ENCODE measurements at regions not wholly inside any gene's neighbourhood (a gene's known extent, or its start where the extent isn't known, plus 50 kb on each side); places are given as distances from the start of the nearest gene placed in this dataset.

DNA sequence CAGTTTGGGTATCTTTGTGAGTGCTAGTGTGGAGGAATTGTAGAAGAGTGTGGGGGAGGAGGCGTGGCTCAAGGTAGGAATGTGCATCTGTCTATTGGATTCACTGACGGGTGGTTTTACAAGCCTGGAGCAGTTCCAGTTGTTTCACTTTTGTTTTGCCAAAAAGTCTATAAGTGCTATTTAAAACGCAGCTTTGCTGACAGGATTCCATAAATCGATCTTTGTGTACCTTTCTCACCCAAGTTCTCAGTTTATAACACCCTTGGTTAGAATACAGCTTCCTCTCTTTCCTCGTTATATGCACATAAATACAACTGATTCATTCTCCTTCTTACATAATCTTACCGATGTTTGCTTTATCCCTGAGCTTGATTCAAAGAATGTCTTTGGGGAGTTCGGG, 123.2 kb upstream of the UBE2E2 start:
- peak; percentile 79 for DNase-seq (ENCODE audit: low read depth)

DNA sequence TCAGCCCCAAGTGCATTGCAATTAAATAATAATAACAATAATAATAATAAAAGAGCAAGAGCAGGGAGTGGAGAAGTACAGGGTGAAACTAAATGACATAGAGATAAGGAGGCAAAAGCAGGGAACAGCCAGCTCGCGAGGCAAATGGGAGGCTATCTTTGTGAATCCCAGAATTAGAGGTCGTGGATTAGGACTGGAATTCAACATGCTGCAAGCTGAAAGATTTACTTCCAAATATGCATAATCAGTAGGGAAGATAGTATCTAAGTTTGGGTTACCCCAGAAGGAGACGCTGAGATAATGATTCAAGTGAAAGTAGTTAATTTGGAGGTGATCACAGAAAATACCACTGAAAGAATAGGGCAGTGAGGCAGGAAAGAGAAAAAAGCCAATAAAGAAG, 119.4 kb upstream of the UBE2E2 start:
- DNase-seq (ENCODE audit: low read depth): no peak

DNA sequence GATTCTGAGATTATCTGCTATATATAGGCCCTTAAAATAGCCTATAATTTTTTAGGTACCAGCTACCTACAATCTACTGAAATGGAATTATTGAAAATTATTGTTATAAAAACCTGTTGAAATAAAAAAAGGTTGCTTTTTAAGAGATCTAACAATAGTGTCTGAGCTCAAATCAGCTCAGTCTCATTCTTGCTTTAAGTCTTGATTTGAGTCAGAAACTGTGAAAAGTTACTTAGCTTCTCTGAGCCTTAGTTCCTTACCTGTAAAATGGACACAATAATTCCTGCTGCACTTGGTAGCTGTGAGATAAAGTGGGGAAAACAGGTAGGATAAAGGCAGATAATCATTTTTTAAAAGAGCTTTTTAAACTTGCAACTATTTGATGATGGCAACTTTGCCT, 118.8 kb upstream of the UBE2E2 start:
- no peak for DNase-seq (ENCODE audit: low read depth)

DNA sequence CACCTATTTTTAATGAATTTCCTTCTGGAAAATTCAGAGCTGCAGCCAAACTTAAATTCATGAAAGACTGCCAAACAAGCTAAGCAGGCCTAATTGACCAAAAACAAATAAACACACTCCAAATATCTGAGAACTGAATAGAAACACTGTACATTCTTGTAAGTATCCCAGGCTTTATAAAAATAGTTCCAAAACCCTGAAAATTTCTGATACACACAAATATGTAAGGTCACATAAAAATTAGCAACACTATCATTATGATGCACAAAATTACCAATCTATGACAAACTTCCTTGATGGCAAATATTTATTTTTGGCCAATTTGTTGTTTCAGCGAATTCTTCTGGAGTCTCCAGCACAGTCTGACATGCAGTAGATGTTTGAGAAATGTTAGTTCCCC, 117.9 kb upstream of the UBE2E2 start:
- no peak for DNase-seq (ENCODE audit: low read depth)

DNA sequence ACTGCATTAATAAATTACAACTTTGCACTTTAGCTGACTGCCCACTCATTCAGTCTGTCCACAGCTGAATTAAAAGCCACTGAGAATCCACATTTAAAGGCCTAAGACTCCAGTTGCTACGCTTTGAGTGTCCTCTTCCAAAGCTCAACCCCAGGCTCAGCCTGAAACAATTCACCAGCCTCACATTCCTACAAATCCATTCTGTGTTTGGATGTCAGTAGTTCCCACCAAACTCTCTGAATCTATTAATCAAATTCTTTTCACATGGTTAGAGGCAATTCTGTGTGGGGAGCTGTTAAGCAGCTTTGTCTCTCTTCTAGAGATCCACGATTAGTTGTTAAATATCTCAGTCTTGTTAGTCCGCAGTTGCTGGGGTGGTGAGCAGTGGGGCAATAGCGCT, 116.8 kb upstream of the UBE2E2 start:
- peak; percentile 18 for DNase-seq (ENCODE audit: low read depth)

DNA sequence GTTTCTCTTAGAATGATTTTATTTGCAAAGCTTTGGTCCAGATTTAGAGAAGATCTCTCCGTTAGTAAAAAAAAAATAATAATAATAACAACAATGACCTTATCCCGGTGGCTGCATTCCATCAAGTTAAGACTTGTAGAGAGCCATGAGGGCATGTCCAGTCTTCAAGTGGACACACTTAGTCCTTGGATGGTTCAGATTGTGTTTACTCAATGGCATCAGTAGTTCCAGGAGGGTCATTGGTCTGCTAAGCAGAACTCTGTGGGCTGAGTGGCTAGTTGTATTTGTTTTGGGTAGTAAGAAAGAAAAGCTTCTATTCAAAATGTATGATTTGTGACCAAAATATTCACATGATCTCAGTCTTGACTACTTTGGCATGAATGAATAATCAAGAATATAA, 116.3 kb upstream of the UBE2E2 start:
- DNase-seq (ENCODE audit: low read depth): no peak

DNA sequence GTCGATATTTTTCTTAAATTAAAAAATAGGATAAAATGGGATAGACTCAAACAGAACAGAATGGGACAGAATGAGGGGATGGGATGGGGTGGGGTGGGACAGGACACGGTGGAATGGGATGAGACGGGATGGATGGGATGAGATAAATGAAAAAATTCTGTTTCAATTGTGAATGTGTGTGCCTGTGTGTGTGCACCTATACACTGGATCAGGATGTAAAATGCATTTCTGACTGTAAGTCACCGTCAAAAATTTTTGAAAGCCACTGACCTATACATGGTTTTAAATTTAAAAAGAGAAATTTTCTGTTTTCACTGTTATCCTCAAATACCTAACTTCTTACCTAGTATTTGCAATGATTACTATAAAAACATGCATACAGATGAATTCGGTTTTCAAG, 108.7 kb upstream of the UBE2E2 start:
- no peak for DNase-seq (ENCODE audit: low read depth)

DNA sequence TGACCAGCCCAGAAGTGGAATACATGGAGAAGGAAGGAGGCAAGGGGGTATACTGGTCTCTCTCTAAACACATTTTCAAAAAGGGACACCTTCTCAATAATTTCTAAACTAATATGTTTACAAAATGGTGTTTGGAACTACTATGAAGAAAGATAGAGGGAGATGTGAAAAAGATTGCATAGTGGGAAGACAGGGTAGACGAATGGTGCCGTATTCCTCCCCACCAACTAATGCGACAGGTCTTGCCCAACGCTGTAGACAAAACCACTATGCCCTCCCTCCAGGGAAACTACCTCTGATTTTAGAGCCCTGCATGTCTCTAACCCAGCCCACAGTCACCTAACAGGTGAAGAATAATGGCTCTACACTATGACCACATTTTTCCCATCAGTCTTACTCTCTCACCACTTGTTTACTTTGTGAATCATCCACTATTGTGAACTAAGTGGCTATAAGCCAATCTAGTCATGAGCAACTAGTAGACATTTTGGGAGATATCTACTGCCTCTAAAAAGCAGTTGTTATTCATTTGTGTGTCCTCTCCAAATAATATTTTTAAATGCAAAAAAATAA, 108.2 kb upstream of the UBE2E2 start:
- peak; percentile 88 for DNase-seq (ENCODE audit: low read depth)

DNA sequence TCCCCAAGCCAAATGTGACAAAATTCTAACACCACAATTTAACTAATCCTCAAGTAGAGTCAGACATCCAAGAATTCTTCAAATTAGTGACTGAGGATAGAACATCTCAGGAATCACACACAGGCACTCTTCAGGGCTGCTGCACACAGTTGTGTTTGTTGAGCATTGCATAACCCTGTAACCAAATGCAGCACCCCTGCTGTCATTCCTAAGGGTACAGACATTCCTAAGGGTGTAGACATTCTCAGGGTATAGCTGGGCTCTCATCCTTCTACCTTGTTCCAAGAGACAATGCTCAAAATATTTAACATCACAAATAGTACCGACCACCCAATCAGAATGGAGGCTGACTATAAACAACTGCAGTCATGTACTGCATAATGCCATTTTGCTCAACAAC, 107.1 kb upstream of the UBE2E2 start:
- peak; percentile 24 for DNase-seq (ENCODE audit: low read depth)

DNA sequence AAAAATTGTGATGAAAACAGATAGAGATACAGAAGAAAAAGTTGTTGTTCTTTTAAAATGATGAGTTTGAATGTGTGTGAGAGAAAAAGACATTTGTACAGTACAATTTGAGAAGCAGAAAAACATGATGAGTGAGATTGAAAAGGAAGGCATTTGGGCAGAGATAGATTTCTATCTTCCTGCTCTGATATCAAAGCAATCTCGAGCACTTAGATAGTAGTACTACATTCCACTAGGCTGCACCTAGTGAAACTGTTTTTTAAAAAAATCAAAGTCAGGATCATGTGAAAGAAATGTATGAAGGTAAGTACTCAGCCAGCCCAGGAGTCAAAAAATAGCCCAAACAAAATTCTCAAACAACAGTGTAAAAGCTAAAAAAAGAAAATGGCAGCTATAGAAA, 104.1 kb upstream of the UBE2E2 start:
- DNase-seq (ENCODE audit: low read depth): no peak

DNA sequence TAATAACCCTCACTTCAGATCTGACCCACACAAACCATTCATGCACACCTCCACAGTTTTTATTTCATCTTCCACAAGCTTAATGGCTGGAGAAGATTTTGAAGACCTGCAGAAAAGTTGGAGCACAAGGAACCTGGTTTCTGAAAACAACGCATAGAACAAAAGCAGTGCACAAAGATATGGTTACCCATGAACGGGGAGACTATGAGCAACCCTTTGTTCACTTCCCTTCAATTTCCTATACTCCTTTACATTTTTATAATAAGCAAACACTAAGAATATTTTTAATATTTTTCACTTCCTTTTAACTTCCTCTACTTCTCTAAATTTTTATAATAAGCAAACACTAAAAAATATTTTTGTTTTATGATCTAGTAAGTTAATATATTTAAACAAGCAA, 103.5 kb upstream of the UBE2E2 start:
- DNase-seq (ENCODE audit: low read depth): no peak

DNA sequence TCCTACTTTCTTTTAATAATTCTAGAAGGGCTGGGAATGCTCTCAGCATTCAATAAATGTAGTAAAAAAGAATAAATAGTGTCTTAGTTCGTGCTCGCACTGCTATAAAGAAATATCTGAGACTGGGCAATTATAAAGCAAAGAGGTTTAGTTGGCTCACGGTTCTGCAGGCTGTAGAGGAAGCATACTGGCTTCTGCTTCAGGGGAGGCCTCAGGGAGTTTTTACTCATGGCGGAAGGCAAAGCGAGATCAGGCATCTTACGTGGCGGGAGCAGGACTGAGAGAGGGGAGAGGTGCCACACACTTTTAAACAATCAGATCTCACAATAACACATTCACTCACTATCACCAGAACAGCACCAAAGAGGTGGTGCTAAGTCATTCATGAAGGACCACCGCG, 103.0 kb upstream of the UBE2E2 start:
- no peak for DNase-seq (ENCODE audit: low read depth)

DNA sequence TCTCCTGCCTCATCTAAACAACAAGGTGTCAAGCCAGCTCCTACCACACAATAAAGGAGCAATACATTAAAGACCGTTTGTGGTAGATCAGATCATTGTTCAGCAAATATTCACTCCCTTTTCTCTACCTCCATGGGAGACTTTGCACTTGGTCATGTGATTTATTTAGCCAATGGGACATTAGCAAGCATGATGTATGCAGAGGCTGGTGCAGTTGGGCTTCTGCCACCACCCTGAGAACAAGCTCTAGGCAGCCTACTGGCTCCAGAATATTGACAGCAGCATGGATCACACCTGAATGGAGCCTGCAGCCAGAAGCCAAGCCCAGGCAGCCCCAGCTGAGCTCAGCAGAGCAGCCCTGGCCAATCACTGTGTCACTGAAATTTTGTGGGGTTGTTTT, 99.4 kb upstream of the UBE2E2 start:
- no peak for DNase-seq (ENCODE audit: low read depth)

DNA sequence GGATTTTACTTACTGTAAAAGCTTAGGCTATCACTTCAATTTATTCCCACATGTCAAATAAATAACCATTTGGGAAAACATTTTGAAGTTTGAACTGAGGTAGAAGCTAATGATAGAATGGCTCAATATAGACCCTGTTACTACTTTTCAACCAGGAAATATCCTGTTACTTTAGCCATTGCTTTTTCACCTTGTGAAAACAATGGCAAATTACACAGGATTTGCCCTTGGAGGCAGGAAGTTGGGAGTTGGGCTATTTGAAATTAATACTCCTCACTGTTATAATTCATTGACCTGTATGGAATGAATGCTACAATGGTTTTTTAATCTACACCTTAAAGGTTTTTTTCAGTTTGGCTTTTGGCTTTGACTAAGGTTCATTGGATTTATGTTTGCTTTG, 98.1 kb upstream of the UBE2E2 start:
- DNase-seq (ENCODE audit: low read depth): no peak

DNA sequence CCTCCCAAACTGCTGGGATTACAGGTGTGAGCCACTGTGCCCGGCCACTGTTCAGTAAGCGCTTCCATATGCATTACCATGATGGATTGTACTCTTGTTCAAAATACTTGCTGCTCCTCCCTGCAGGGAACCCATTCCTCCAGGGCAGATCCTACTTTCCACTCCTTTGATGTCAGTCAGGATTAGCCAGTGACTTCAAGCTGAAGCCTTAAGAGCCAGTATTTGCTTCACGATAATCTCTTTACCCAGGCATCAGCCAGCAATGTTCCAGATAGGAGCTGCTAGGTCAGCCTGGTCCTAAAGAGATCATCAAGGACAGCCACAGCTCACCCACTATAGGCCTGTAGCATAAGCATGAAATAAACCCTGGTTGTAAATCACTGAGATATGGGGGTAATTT, 96.5 kb upstream of the UBE2E2 start:
- DNase-seq (ENCODE audit: low read depth): no peak

DNA sequence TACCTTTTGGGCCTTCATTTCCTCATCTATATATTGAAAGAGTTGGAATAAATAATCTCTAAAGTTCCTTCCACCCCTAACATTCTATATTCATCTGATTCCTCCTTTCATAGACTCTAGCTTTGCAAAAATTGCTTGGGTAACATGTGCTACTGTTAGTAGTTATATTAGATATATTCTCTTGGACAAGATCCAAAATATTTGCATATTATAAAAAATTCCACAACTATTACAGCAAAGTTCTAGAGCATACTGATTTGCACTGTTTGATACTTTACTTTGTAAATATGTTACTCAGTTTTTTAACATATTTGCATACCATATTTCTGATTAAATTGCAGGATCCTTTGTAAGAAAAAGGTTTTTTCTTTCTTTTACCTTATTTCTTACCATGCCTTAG, 95.9 kb upstream of the UBE2E2 start:
- DNase-seq (ENCODE audit: low read depth): no peak

DNA sequence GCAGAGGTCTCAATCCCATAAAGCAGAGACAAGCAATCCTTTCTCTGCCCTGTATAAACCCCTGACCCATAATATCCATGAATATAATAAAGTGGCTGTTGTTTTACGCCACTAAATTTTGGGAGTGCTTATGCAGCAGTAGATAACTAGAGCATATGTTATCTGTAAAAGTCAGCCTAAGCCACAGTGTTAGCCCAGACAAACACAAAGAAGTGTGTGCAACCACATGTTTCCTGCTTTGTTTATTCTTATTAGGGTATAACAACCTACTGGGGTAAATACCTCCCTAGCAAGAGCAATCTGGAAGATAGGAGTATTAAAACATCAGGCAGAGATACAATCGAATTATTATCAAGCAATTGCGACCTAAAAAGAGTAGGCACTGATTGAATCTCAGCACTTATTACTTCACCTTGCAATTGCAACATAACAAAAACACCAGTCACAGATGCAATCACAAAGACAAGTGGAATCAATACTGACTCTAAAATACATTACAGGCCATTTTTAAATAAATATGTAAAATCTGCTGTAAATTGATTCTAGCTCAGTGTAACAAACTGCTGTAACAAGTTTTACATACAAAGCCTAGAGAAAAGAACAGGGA, 94.6 kb upstream of the UBE2E2 start:
- DNase-seq (ENCODE audit: low read depth): no peak

DNA sequence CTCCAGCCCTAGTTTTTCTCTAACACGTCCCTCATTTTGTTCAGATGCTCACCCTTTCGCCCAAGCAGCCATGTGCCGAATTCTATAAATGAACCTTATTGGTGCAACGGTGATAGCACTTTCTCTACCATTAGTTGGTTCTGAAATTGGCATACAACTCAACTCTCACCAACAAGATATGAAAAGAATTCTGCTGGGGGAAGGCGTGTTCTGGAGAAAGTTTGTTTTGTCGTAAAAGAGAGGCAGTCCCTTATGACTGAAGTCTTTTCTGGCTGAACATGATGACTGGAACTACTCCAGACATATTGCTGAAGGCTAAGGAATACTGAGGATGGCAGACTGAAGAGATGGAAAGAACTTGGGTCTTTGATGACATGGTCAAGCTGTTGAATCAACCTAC, 91.8 kb upstream of the UBE2E2 start:
- no peak for DNase-seq (ENCODE audit: low read depth)

DNA sequence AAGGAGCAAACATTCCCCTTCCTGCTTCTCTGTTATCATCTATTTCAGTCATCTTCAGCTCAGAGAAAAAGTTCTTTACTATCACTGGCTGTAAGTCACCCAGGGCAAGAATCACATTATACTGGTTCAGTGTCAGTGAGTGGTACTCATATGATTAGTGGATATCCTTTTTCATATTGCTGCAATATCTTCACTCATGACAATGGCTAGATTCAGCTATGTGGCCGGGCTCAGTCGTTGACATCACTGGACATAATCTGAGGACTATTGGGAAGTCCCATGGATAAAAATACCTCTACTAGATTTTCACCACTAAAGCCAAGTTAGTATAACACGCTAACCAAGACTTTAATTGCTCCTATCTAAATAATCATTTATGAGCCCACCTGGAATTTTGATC, 91.3 kb upstream of the UBE2E2 start:
- DNase-seq (ENCODE audit: low read depth): no peak

DNA sequence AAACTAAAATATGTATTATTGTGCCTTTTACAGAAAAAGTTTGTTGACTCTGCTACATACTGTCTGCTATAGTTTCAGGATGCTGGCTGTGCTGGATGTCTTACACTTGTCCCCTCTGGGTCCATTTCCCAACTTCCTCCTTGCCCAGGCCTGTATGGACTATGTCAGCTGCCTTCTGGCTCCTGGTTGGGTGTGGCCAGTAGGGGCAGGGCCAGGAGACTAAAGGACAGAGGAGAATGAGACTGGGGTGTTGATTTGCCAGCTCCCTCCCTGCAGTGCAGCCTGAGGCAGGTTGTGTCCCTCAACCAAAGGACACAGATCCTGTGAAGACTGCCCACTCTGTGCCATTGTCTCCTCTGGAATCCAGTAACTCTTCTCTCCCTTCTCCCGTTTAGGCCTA, 90.6 kb upstream of the UBE2E2 start:
- DNase-seq (ENCODE audit: low read depth): no peak

DNA sequence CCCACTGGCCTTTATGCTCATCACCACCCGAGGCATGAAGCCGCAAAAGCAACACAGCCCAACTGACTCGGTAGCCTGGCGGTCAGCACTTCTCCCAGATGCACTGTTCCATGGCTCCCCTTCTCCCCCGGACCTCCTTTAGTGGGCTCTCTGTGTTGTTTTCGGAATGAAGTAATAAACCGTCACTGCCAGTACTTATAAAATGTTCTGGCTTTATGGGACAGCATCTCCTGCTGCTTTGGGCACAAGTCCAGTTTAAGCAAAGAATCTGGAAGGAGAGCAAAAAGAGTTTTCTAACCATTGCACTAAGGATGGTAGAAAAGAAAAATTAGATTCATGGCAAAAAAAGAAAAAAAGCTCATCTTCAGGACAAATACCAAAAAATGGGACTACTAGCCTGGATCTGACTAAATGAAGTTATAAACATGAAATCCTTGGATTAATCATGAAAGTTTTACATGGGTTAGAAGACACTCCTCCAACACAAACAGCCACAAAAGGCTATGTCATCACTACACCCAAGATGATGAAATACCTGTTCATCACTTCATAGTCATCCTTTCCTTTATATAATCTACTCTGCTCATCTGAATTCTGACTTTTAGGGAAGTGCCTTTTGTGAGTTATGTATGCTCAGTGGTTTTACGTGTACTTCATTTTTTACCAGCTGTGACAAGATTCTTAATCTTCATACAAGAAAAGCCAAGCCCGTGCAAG, 89.5 kb upstream of the UBE2E2 start:
- no peak for DNase-seq (ENCODE audit: low read depth)

DNA sequence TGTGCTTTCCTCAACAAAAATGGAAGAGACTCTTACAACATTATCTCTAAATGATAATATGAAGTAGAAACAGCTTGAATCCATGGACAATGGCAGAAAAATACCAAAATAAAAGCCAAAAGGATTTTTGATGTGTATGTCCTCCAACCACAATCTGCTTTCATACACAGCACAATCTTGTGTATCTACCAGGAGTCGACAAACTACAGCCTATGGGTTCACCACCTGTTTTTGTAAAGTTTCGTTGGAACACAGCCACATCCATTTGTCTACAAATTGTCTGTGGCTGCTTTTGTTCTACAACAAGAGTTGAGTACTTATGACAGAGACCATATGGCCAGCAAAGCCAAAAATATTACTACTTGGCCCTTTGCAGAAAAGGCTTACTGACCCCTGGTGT, 88.7 kb upstream of the UBE2E2 start:
- peak; percentile 30 for DNase-seq (ENCODE audit: low read depth)

DNA sequence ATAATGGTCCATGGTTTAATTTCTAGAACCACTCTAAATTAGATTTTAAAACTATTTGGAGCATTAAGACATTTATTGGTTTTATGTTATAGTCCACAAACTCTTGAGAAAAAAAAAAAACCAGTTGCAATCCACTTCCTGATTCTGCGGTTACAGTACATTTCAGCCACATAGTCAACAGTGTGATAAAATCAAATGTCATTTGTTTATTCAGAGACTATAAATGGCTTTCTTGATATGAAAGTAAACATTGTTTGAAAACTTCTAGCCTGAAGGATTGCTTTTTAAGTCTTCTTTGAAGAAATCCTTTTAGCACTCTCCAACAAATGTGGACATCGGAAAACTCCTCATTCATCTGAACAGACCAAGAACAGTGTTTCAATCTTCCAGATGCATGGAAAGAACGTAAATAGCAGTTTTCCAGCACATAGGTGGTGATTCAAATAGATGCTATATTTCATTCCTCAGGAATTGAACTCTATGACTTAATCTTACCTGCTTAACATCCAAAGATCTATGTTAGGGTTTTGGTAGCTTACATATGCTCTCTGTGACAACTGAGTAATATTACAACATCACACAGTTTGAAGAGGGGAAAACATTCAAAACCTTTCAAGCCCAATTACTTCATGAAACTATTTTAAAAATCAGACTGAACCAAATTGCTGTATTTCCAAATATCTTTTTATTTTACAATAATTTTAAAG, 87.8 kb upstream of the UBE2E2 start:
- no peak for DNase-seq (ENCODE audit: low read depth)
